ENCODE measurements at regions not wholly inside any gene's neighbourhood (a gene's known extent, or its start where the extent isn't known, plus 50 kb on each side); places are given as distances from the start of the nearest gene placed in this dataset.

- DNase-seq, result no peak
Observed at GRCh38 chr12:114992443-114992842, 308.5 kb upstream of the TBX3 start.

GRCh38 chr12:114990381-114990780 is 306.4 kb upstream of the TBX3 start:
- DNase-seq, result no peak

GRCh38 chr12:114986849-114987248 is 302.9 kb upstream of the TBX3 start:
- DNase-seq, result no peak

- no peak for DNase-seq
Observed at GRCh38 chr12:114986178-114986714, 302.3 kb upstream of the TBX3 start.

GRCh38 chr12:114984634-114985061 is 300.7 kb upstream of the TBX3 start:
- DNase-seq, result no peak

GRCh38 chr12:114982760-114983159 is 298.8 kb upstream of the TBX3 start:
- no peak for DNase-seq

- no peak for DNase-seq
Observed at GRCh38 chr12:114981036-114981435, 297.1 kb upstream of the TBX3 start.

GRCh38 chr12:114976959-114977358 is 293.0 kb upstream of the TBX3 start:
- DNase-seq, result no peak

GRCh38 chr12:114976372-114976771 is 292.4 kb upstream of the TBX3 start:
- DNase-seq, result no peak

- no peak for DNase-seq
Observed at GRCh38 chr12:114975640-114976310, 291.8 kb upstream of the TBX3 start.

GRCh38 chr12:114974826-114975639 is 291.1 kb upstream of the TBX3 start:
- no peak for DNase-seq

- DNase-seq, result no peak
Observed at GRCh38 chr12:114974333-114974732, 290.4 kb upstream of the TBX3 start.

- no peak for DNase-seq
Observed at GRCh38 chr12:114968727-114969126, 284.8 kb upstream of the TBX3 start.

- DNase-seq, result no peak
Observed at GRCh38 chr12:114967151-114967550, 283.2 kb upstream of the TBX3 start.

GRCh38 chr12:114964841-114965240 is 280.9 kb upstream of the TBX3 start:
- DNase-seq, result no peak

- no peak for DNase-seq
Observed at GRCh38 chr12:114963846-114964245, 279.9 kb upstream of the TBX3 start.

GRCh38 chr12:114961491-114961890 is 277.5 kb upstream of the TBX3 start:
- no peak for DNase-seq

GRCh38 chr12:114958538-114958937 is 274.6 kb upstream of the TBX3 start:
- no peak for DNase-seq

- no peak for DNase-seq
Observed at GRCh38 chr12:114957225-114957624, 273.2 kb upstream of the TBX3 start.

GRCh38 chr12:114955414-114956014 is 271.5 kb upstream of the TBX3 start:
- no peak for DNase-seq

GRCh38 chr12:114954511-114955055 is 270.6 kb upstream of the TBX3 start:
- DNase-seq, result no peak

- no peak for DNase-seq
Observed at GRCh38 chr12:114952573-114953271, 268.7 kb upstream of the TBX3 start.
